ENCODE measurements at regions not wholly inside any gene's neighbourhood (a gene's known extent, or its start where the extent isn't known, plus 50 kb on each side); places are given as distances from the start of the nearest gene placed in this dataset.
"Not testable (repeated sequence)": the region's sequence is repeated elsewhere in the genome, so short reads cannot be mapped to it uniquely, and the experiment has no call there.

DNA sequence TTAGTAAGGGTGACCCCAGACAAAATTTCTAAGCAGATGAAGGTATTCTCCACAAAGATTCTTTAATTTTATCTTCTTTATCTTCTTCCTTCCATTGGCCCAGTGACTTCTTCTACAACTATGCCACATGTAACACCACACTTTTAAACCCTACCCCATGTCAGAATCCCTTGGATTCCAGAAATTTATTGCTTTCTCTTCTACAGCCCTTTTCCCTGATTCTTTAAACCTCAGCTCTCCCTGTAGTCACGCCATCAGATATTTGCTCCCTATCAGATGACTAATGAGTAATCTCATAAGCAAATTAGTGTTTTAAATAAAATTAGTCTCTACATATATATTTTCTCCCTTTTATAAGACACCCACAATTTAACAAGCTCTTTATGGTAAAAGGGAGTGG, 423.4 kb upstream of the CHORDC1 start:
- no peaks in the 10 kb centered on the region for H3K9me3 ChIP-seq (ENCODE audit: control insufficient read depth, insufficient read depth, low read length)
- H3K4me3 ChIP-seq (ENCODE audit: low read depth, low read length): no peak overlapping the region
- no peaks in the 10 kb centered on the region for H3K36me3 ChIP-seq (ENCODE audit: control insufficient read depth, insufficient read depth, low read length)
- H3K27me3 ChIP-seq (ENCODE audit: control insufficient read depth, insufficient read depth, low read length): no peaks in the 10 kb centered on the region
- H3K9ac ChIP-seq (ENCODE audit: low read depth, low read length): no peak overlapping the region
- H3K4me1 ChIP-seq (ENCODE audit: control insufficient read depth, insufficient read depth, low read length): no peaks in the 10 kb centered on the region

DNA sequence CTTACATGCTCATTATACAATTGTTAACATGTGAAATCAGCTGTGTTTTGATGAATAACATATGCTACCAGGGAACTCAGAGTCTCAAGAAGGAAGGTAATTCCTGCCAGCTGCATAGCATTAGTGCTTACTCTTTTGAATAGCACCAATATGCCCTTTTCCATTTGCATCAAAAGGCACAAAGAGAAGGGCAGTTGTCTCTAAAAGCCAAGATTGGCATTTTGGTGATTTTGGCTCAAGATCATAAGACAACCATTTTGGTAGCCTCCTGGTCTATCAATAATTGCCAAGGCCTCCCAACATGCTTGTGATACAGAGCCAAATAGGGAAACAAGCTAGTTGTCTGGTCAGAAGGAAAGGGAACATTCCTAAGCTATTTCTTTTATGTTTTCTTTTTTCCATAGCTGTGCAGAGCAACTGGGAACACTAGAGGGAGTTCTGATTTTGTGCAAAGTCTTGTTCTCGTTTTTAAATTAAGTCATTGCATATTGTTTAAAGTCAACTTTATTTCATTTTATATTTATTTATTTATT, 416.7 kb upstream of the CHORDC1 start:
- Histone ChIP-seq H3K4me3 (ENCODE audit: low read depth, low read length) (no peak overlapping the region), H3K9ac (ENCODE audit: low read depth, low read length) (no peak overlapping the region), H3K9me3 (ENCODE audit: control insufficient read depth, insufficient read depth, low read length) (no peaks in the 10 kb centered on the region), H3K27me3 (ENCODE audit: control insufficient read depth, insufficient read depth, low read length) (no peaks in the 10 kb centered on the region), H3K4me1 (ENCODE audit: control insufficient read depth, insufficient read depth, low read length) (no peaks in the 10 kb centered on the region), H3K36me3 (ENCODE audit: control insufficient read depth, insufficient read depth, low read length) (no peaks in the 10 kb centered on the region)

DNA sequence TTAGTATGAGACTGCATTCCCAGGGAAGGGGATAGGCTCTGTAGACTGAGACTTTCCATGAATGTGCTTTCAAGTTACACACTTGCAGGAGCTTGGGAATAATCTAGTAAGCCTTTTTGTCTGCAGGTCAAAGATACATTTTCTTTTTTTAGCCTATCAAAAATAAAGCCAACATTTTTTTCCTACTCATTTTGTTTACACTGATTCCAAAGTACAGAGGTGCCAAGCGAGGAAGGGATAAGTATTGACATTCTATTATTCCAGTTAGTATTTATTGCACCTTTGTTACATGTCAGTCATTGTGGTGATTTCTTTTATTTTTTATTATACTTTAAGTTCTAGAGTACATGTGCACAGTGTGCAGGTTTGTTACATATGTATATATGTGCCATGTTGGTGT, 413.0 kb upstream of the CHORDC1 start:
- Histone ChIP-seq H3K9me3 (ENCODE audit: control insufficient read depth, insufficient read depth, low read length) (no peaks in the 10 kb centered on the region), H3K9ac (ENCODE audit: low read depth, low read length) (no peak overlapping the region), H3K36me3 (ENCODE audit: control insufficient read depth, insufficient read depth, low read length) (no peaks in the 10 kb centered on the region), H3K4me1 (ENCODE audit: control insufficient read depth, insufficient read depth, low read length) (no peaks in the 10 kb centered on the region), H3K27me3 (ENCODE audit: control insufficient read depth, insufficient read depth, low read length) (no peaks in the 10 kb centered on the region), H3K4me3 (ENCODE audit: low read depth, low read length) (no peak overlapping the region)

DNA sequence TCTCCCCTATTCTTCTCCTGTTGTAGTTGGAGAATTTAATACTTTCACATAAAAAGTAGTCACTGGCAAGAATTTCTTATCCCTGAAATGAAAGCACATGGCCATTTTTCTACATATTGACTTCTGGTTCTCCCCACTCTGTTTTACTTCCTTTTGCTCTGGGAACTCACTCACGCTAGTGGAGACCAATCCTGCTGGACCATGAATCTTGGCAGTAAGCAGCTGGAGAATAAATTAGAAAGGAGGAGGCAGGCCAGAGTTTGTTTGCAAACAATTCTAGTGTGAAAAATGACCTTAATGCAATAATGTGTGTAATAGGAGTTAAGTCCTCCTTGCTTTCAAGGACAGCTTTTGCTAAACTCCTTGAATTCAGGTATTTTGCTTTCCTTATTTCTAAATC, 412.3 kb upstream of the CHORDC1 start:
- Histone ChIP-seq H3K4me1 (ENCODE audit: control insufficient read depth, insufficient read depth, low read length) (no peaks in the 10 kb centered on the region), H3K27me3 (ENCODE audit: control insufficient read depth, insufficient read depth, low read length) (no peaks in the 10 kb centered on the region), H3K4me3 (ENCODE audit: low read depth, low read length) (no peak overlapping the region), H3K9me3 (ENCODE audit: control insufficient read depth, insufficient read depth, low read length) (no peaks in the 10 kb centered on the region), H3K36me3 (ENCODE audit: control insufficient read depth, insufficient read depth, low read length) (no peaks in the 10 kb centered on the region), H3K9ac (ENCODE audit: low read depth, low read length) (no peak overlapping the region)

DNA sequence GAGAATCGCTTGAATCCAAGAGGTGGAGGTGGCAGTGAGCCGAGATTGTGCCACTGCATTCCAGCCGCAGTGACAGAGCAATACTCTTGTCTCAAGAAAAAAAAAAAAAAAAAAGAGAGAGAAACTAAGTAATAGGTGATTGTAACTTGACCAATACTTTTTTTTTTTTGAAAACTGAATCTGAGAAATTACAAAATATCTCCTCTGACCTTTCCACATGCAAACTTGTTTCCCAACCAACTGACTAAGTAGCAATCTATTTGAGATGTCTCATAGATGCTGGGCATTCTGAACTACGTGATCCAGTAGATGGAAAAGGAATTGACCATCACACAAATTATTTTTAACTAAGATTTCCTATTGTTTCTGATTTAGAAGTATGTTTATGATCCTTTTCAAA, 407.3 kb upstream of the CHORDC1 start:
- Histone ChIP-seq H3K4me1 (ENCODE audit: control insufficient read depth, insufficient read depth, low read length) (no peaks in the 10 kb centered on the region), H3K36me3 (ENCODE audit: control insufficient read depth, insufficient read depth, low read length) (no peaks in the 10 kb centered on the region), H3K9ac (ENCODE audit: low read depth, low read length) (no peak overlapping the region), H3K27me3 (ENCODE audit: control insufficient read depth, insufficient read depth, low read length) (no peaks in the 10 kb centered on the region), H3K4me3 (ENCODE audit: low read depth, low read length) (no peak overlapping the region), H3K9me3 (ENCODE audit: control insufficient read depth, insufficient read depth, low read length) (no peaks in the 10 kb centered on the region)

DNA sequence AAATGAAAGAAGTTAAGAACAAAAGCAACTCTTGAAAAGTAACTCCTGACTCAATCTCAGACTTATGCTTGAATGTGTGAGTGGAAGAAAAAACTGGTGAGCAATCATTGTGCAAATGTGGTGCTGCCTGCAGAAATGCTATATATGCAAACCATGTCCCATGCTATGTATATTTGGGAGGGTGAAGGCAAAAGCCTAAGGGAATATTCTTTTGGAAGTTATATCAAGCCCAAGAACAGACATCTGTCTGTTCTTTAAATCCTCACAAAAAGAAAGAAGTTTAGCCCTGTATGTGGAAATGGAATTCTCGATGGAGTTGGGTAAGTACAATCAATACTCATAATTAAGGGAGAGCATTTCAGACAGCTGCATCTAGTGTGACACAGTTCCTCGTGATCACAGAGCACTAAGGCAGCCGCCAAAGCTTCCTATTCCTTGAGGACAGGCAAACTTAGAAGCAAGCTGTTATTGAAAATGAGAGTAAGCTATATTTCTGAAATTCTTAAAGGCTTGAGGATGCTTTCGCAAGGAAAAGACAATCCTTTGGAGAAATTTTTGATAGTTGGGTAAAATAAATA, 406.5 kb upstream of the CHORDC1 start:
- Histone ChIP-seq H3K4me3 (ENCODE audit: low read depth, low read length) (no peak overlapping the region), H3K4me1 (ENCODE audit: control insufficient read depth, insufficient read depth, low read length) (no peaks in the 10 kb centered on the region), H3K9ac (ENCODE audit: low read depth, low read length) (no peak overlapping the region)

DNA sequence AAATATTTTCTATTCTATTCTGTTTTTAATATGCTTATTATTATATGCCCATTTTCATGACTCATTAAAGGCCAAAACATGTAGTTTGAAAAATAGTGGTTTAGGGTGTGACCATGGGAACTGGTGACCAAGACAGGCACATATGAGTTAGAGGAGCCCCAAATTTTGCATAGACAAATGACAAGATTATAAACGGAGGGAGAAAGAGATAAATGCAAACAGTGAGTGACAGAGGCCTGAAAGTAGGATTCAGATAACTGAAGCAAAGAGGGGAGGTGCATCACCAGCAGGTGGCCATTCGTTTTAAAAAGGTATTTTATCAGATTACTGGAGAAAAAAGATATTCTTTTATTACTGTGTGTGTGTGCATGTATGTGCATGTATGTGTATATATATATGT, 391.5 kb upstream of the CHORDC1 start:
- no peaks in the 10 kb centered on the region for H3K9me3 ChIP-seq (ENCODE audit: control insufficient read depth, insufficient read depth, low read length)
- H3K9ac ChIP-seq (ENCODE audit: low read depth, low read length): no peak overlapping the region
- H3K4me3 ChIP-seq (ENCODE audit: low read depth, low read length): no peak overlapping the region

More for the DNA sequence above, 406.5 kb upstream of the CHORDC1 start:
- H3K36me3 ChIP-seq (ENCODE audit: control insufficient read depth, insufficient read depth, low read length): no peaks in the 10 kb centered on the region
- no peaks in the 10 kb centered on the region for H3K9me3 ChIP-seq (ENCODE audit: control insufficient read depth, insufficient read depth, low read length)
- no peaks in the 10 kb centered on the region for H3K27me3 ChIP-seq (ENCODE audit: control insufficient read depth, insufficient read depth, low read length)

DNA sequence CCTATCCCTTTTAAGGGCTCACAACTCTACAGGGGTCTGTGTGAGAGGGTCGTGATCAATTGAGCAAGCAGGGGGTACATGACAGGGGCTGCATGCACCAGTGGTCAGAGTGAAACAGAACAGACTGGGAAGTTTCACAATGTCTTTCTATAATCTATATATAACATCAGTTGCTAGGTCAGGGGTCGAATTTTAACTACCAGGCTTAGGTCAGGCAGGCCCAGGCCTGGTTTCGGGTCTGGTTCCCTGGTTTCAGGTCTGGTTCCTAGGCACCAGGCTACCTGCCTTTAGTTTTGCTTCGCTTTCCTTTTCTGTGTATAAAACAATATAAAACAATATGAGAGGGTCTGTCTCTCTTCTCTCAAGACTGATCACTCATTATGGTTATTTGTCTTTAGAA, 390.2 kb upstream of the CHORDC1 start:
- not testable (repeated sequence) for H3K36me3 ChIP-seq (ENCODE audit: control insufficient read depth, insufficient read depth, low read length); H3K4me3 ChIP-seq (ENCODE audit: low read depth, low read length); H3K27me3 ChIP-seq (ENCODE audit: control insufficient read depth, insufficient read depth, low read length); H3K4me1 ChIP-seq (ENCODE audit: control insufficient read depth, insufficient read depth, low read length); H3K9me3 ChIP-seq (ENCODE audit: control insufficient read depth, insufficient read depth, low read length); H3K9ac ChIP-seq (ENCODE audit: low read depth, low read length)

More for the DNA sequence above, 391.5 kb upstream of the CHORDC1 start:
- H3K36me3 ChIP-seq (ENCODE audit: control insufficient read depth, insufficient read depth, low read length): no peaks in the 10 kb centered on the region
- H3K27me3 ChIP-seq (ENCODE audit: control insufficient read depth, insufficient read depth, low read length): no peaks in the 10 kb centered on the region
- no peaks in the 10 kb centered on the region for H3K4me1 ChIP-seq (ENCODE audit: control insufficient read depth, insufficient read depth, low read length)

DNA sequence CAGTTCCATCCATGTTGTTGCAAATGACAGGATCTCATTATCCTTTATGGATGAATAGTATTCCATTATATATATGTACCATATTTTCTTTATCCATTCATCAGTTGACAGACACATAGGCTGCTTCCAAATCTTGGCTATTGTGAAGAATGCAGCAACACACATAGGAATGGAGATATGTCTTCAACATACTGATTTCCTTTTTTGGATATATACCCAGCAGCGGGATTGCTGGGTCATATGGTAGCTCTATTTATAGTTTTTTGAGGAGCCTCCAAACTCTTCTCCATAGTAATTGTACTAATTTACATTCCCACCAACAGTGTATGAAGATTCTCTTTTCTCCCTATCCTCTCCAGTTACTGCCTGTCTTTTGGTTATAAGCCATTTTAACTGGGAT, 383.9 kb upstream of the CHORDC1 start:
- Histone ChIP-seq H3K4me1 (ENCODE audit: control insufficient read depth, insufficient read depth, low read length) (no peaks in the 10 kb centered on the region), H3K36me3 (ENCODE audit: control insufficient read depth, insufficient read depth, low read length) (no peaks in the 10 kb centered on the region), H3K9me3 (ENCODE audit: control insufficient read depth, insufficient read depth, low read length) (no peaks in the 10 kb centered on the region), H3K9ac (ENCODE audit: low read depth, low read length) (no peak overlapping the region), H3K27me3 (ENCODE audit: control insufficient read depth, insufficient read depth, low read length) (no peaks in the 10 kb centered on the region), H3K4me3 (ENCODE audit: low read depth, low read length) (no peak overlapping the region)

DNA sequence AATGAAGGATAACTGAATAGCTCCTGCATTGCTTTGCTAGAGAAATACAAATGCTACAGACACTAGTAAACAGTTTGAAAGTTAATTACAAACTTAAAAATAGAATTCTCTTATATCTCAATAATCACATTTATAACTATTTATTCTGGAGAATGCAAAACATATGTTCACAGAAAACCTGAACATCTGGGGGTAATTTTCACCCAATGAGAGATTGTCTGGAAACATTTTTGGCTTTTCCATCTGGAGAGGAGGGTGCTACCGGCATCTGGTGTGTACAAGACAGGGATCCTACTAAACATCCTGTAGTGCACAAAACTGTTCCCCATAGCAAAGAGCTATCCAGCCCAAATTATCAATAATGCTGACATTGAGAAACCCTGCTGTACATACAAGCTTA, 378.4 kb upstream of the CHORDC1 start:
- Histone ChIP-seq H3K27me3 (ENCODE audit: control insufficient read depth, insufficient read depth, low read length) (no peaks in the 10 kb centered on the region), H3K36me3 (ENCODE audit: control insufficient read depth, insufficient read depth, low read length) (no peaks in the 10 kb centered on the region), H3K9me3 (ENCODE audit: control insufficient read depth, insufficient read depth, low read length) (no peaks in the 10 kb centered on the region), H3K4me1 (ENCODE audit: control insufficient read depth, insufficient read depth, low read length) (no peaks in the 10 kb centered on the region), H3K4me3 (ENCODE audit: low read depth, low read length) (no peak overlapping the region), H3K9ac (ENCODE audit: low read depth, low read length) (no peak overlapping the region)

DNA sequence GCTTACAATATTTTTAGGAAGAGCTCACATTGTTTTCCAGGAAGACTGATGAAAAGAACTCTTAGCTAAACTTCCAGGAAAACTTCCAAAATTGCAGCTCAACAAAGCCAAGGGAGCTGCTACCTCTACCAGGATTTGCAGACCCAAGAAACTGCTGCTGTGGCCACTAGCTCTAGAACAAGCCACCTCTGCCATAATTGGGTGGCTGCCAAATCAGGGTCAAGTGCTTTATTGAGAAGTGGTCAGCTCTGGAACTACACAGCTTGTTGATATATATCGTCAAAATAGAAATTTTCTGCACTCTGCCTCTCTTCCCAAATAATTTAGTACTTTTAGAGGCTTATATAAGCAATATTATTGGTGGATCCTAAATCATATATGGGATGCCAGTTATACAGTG, 371.8 kb upstream of the CHORDC1 start:
- Histone ChIP-seq H3K9me3 (ENCODE audit: control insufficient read depth, insufficient read depth, low read length) (no peaks in the 10 kb centered on the region), H3K36me3 (ENCODE audit: control insufficient read depth, insufficient read depth, low read length) (no peaks in the 10 kb centered on the region), H3K4me1 (ENCODE audit: control insufficient read depth, insufficient read depth, low read length) (peaks cover 7% of the 10 kb centered on the region), H3K9ac (ENCODE audit: low read depth, low read length) (no peak overlapping the region), H3K27me3 (ENCODE audit: control insufficient read depth, insufficient read depth, low read length) (no peaks in the 10 kb centered on the region), H3K4me3 (ENCODE audit: low read depth, low read length) (no peak overlapping the region)

DNA sequence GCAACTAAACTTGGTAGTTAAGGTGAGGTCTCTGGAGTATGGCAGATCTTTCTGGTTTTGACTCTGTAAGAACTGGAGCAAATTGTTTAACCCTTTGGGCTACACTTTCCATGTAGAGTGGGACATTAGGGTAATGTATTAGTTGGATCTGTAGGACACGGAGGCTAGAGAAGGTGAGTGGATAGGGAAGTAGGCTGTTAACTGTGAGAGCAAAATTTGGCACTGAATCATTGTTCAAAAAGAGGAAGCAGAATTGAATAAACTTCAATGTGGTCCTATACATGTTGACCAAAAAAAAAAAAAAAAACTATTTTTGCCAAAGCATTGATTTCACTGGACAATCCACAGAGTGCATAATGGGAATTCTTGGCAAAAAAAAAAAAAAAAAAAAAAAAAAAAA, 370.2 kb upstream of the CHORDC1 start:
- Histone ChIP-seq H3K4me1 (ENCODE audit: control insufficient read depth, insufficient read depth, low read length) (peaks cover 8% of the 10 kb centered on the region), H3K4me3 (ENCODE audit: low read depth, low read length) (no peak overlapping the region), H3K9ac (ENCODE audit: low read depth, low read length) (no peak overlapping the region), H3K9me3 (ENCODE audit: control insufficient read depth, insufficient read depth, low read length) (no peaks in the 10 kb centered on the region), H3K27me3 (ENCODE audit: control insufficient read depth, insufficient read depth, low read length) (no peaks in the 10 kb centered on the region), H3K36me3 (ENCODE audit: control insufficient read depth, insufficient read depth, low read length) (no peaks in the 10 kb centered on the region)
